Epithelial cell of esophagus (primary cell): ENCODE measurements at regions not wholly inside any gene's neighbourhood (a gene's known extent, or its start where the extent isn't known, plus 50 kb on each side); places are given as distances from the start of the nearest gene placed in this dataset.
A peak's percentile ranks its signal among the peaks of the same experiment; 100 is the strongest.

ENCODE experiments used
- DNase-seq: peaks from one replicate; pipeline ENCODE4 v3.0.0; 2010; ENCODE audit warnings: low read depth
- H3K4me3 ChIP-seq: 2 replicates; pipeline ENCODE4 v1.5.1; 2011; ENCODE audit warnings: mild to moderate bottlenecking, low read length, control low read depth
- CTCF ChIP-seq: IDR thresholded peaks from 2 replicates; pipeline ENCODE4 v1.5.1; 2011; ENCODE audit warnings: low read depth, mild to moderate bottlenecking, low read length, control low read depth, inconsistent platforms; ENCODE audit not compliant: insufficient read depth; ENCODE audit errors: missing control alignments

GRCh38 chrX:11040996-11041395, 70.1 kb upstream of the HCCS start:
- TF ChIP-seq CTCF, result no peak
- no peak for DNase-seq
- H3K4me3 ChIP-seq, result no peak overlapping the region

GRCh38 chrX:11050013-11050412, 61.1 kb upstream of the HCCS start:
- DNase-seq, result peak; percentile 29
- no peak for TF ChIP-seq CTCF
- no peak overlapping the region for H3K4me3 ChIP-seq

- no peak for TF ChIP-seq CTCF
- DNase-seq, result no peak
- no peak overlapping the region for H3K4me3 ChIP-seq
Observed at GRCh38 chrX:11053351-11053750, 57.8 kb upstream of the HCCS start.

GRCh38 chrX:11056322-11057176, 54.6 kb upstream of the HCCS start:
- no peak overlapping the region for H3K4me3 ChIP-seq
- peak; percentile 15 for DNase-seq
- TF ChIP-seq CTCF, result no peak

GRCh38 chrX:11059933-11060332, 51.2 kb upstream of the HCCS start:
- no peak for TF ChIP-seq CTCF
- DNase-seq, result peak; percentile 80
- no peak overlapping the region for H3K4me3 ChIP-seq
